Progenitor cell of endocrine pancreas (in vitro differentiated cells): ENCODE measurements at regions not wholly inside any gene's neighbourhood (a gene's known extent, or its start where the extent isn't known, plus 50 kb on each side); places are given as distances from the start of the nearest gene placed in this dataset.
"Not testable (repeated sequence)": the region's sequence is repeated elsewhere in the genome, so short reads cannot be mapped to it uniquely, and the experiment has no call there.

ENCODE experiments used
- DNase-seq: peaks from one replicate; pipeline ENCODE4 v3.0.0; 2021; ENCODE audit warnings: low spot score; ENCODE audit not compliant: unreplicated experiment
- H3K27ac Mint-ChIP-seq: 2 replicates; pipeline ENCODE4 v1.8.0; 2021; ENCODE audit warnings: mild to moderate bottlenecking, moderate library complexity, mixed read lengths
- H3K27me3 Mint-ChIP-seq: 2 replicates; pipeline ENCODE4 v1.8.0; 2021; ENCODE audit warnings: mixed read lengths
- H3K36me3 Mint-ChIP-seq: 2 replicates; pipeline ENCODE4 v1.8.0; 2022; ENCODE audit warnings: mixed read lengths; ENCODE audit not compliant: insufficient read depth
- H3K4me1 Mint-ChIP-seq: 2 replicates; pipeline ENCODE4 v1.8.0; 2021; ENCODE audit warnings: low read depth, mixed read lengths
- H3K4me3 Mint-ChIP-seq: 2 replicates; pipeline ENCODE4 v1.8.0; 2021; ENCODE audit warnings: low read depth, mild to moderate bottlenecking, moderate library complexity, mixed read lengths
- H3K9me3 Mint-ChIP-seq: 2 replicates; pipeline ENCODE4 v1.8.0; 2021; ENCODE audit warnings: low read depth, mixed read lengths
- TF ChIP-seq, protein P1 (sequence below): fragments of 200-600 bp; sonication (generic); IDR thresholded peaks from one replicate; pipeline ENCODE4 v1.5.0; 2021; ENCODE audit warnings: antibody characterized with exemption, mild to moderate bottlenecking; ENCODE audit not compliant: unreplicated experiment

DNA sequence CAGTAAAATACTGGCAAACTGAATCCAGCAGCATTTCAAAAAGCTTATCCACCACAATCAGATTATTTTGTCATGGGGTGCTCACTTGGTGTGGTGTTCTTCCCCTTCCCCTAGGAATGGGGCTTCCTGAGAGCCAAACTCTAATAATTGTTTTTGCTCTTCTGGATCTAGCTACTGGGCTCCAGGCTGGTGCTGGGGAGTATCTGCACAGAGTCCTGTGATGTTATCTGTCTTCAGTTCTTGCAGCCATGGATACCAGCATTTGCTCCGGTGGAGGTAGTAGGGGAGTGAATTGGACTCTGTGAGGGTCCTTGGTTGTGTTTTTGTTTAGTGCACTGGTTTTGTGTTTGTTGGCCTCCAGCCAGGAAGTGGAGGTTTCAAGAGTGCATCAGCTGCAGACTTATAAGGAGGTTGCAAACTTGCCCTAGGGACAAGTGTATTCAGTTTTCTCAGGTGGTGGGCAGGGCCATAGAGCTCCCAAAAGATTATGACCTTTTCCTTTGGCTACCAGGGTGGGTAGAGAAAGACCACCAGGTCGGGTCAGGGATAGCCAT, 308.5 kb upstream of the MAGI2 start:
- no peak overlapping the region for H3K27ac Mint-ChIP-seq
- H3K36me3 Mint-ChIP-seq = no peaks in the 10 kb centered on the region
- no peaks in the 10 kb centered on the region for H3K27me3 Mint-ChIP-seq
- peaks cover 5% of the 10 kb centered on the region for H3K9me3 Mint-ChIP-seq
- H3K4me1 Mint-ChIP-seq = no peaks in the 10 kb centered on the region
- no peak for DNase-seq
- H3K4me3 Mint-ChIP-seq = no peak overlapping the region
- TF ChIP-seq, protein P1, sequence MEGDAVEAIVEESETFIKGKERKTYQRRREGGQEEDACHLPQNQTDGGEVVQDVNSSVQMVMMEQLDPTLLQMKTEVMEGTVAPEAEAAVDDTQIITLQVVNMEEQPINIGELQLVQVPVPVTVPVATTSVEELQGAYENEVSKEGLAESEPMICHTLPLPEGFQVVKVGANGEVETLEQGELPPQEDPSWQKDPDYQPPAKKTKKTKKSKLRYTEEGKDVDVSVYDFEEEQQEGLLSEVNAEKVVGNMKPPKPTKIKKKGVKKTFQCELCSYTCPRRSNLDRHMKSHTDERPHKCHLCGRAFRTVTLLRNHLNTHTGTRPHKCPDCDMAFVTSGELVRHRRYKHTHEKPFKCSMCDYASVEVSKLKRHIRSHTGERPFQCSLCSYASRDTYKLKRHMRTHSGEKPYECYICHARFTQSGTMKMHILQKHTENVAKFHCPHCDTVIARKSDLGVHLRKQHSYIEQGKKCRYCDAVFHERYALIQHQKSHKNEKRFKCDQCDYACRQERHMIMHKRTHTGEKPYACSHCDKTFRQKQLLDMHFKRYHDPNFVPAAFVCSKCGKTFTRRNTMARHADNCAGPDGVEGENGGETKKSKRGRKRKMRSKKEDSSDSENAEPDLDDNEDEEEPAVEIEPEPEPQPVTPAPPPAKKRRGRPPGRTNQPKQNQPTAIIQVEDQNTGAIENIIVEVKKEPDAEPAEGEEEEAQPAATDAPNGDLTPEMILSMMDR = no peak

DNA sequence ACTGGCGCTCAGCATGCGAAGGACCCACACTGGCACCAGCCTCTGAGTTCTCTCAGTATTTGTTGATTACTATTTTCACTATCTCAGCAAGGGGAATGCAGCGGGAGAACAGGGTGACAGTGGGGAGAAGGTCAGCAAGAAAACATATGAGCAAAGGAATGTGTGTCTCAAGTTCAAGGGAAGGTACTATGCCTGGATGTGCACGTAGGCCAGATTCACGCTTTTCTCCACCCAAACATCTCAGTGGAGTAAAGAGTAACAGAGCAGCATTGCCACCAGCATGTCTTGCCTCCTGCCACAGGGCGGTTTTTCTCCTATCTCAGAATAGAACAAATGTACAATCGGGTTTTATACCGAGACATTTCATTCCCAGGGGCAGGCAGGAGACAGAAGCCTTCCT, 297.5 kb upstream of the MAGI2 start:
- not testable (repeated sequence) for H3K27ac Mint-ChIP-seq, H3K4me3 Mint-ChIP-seq, H3K27me3 Mint-ChIP-seq, H3K4me1 Mint-ChIP-seq, DNase-seq, H3K36me3 Mint-ChIP-seq
- H3K9me3 Mint-ChIP-seq = peaks cover 30% of the 10 kb centered on the region

DNA sequence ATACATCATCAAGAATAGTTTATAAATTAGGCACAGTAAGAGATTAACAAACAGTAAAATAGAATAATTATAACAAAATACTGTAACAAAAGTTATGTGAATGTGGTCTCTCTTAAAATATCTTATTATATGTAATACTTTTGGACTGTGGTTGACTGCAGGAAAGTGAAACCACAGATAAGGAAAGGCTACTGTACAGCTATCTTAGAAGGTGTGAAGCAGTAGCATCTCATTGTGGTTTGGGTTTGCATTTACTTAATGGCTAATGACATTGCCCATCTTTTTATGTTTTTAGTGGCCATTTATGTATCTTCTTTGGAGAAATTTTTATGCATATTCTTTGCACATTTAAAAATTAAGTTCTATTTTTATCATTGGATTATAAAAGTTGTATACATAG, 296.4 kb upstream of the MAGI2 start:
- peaks cover 21% of the 10 kb centered on the region for H3K9me3 Mint-ChIP-seq
- TF ChIP-seq, protein P1 = no peak
- H3K36me3 Mint-ChIP-seq = peaks cover 3% of the 10 kb centered on the region
- no peak for DNase-seq
- no peaks in the 10 kb centered on the region for H3K27me3 Mint-ChIP-seq
- H3K4me1 Mint-ChIP-seq = peaks cover 3% of the 10 kb centered on the region
- H3K27ac Mint-ChIP-seq = no peak overlapping the region
- no peak overlapping the region for H3K4me3 Mint-ChIP-seq

DNA sequence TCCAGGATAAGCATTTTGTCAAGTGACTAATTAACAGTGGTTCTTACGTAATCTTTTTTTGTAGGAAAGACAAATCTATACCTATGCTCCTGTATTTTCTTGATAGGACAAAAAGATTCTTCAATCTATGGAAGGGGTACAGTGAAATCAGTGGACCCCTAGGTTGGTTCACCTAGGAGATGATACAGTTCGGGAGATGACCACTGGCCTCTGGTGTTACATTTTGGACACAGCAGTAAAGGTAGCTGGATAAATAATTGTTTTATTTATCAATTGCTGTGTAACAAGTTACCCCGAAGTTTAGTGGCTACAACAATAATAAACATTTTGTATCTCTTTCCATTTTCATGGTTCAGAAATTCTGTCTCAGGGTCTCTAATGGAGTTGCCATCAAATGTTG, 288.2 kb upstream of the MAGI2 start:
- TF ChIP-seq, protein P1 = no peak
- no peak for DNase-seq
- Mint-ChIP-seq H3K27ac (no peak overlapping the region), H3K4me1 (no peaks in the 10 kb centered on the region), H3K4me3 (no peak overlapping the region), H3K9me3 (peaks cover 5% of the 10 kb centered on the region), H3K36me3 (no peaks in the 10 kb centered on the region), H3K27me3 (no peaks in the 10 kb centered on the region)

DNA sequence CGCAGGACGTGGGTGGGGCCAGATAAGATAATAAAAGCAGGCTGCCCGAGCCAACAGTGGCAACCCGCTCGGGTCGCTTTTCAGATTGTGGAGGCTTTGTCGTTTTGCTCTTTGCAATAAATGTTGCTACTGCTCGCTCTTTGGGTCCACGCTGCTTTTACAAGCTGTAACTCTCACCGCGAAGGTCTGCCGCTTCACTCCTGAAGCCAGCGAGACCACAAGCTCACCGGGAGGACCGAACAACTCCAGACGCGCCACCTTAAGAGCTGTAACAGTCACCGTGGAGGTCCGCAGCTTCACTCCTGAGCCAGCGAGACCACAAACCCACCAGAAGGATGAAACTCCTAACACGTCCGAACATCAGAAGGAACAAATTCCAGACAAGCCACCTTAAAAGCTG, 286.6 kb upstream of the MAGI2 start:
- H3K27me3 Mint-ChIP-seq = no peaks in the 10 kb centered on the region
- H3K36me3 Mint-ChIP-seq = no peaks in the 10 kb centered on the region
- no peak for DNase-seq
- no peak overlapping the region for H3K4me3 Mint-ChIP-seq
- H3K27ac Mint-ChIP-seq = no peak overlapping the region
- TF ChIP-seq, protein P1 = no peak
- peaks cover 5% of the 10 kb centered on the region for H3K9me3 Mint-ChIP-seq
- no peaks in the 10 kb centered on the region for H3K4me1 Mint-ChIP-seq

DNA sequence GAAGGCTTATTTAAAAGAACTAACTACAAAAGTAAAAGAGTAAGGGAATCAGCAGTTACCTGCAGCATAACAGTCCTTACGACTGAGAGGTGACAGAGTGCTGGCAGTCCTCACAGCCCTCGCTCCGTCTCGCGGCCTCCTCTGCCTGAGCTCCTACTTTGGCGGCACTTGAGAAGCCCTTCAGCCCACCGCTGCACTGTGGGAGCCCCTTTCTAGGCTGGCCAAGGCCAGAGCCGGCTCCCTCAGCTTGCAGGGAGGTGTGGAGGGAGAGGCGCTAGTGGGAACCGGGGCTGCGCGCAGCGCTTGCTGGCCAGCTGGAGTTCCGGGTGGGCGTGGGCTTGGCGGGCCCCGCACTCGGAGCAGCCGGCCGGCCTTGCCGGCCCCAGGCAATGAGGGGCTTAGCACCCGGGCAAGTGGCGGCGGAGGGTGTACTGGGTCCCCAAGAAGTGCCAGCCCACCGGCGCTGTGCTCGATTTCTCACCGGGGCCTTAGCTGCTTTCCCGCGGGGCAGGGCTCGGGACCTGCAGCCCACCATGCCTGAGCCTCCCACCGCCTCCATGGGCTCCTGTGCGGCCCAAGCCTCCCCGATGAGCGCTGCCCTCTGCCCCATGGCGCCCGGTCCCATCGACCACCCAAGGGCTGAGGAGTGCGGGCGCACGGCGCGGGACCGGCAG, 285.7 kb upstream of the MAGI2 start:
- not testable (repeated sequence) for H3K9me3 Mint-ChIP-seq, DNase-seq, H3K27ac Mint-ChIP-seq, H3K4me3 Mint-ChIP-seq, H3K36me3 Mint-ChIP-seq, H3K4me1 Mint-ChIP-seq, H3K27me3 Mint-ChIP-seq
